GM04503 (cell line): ENCODE measurements at regions not wholly inside any gene's neighbourhood (a gene's known extent, or its start where the extent isn't known, plus 50 kb on each side); places are given as distances from the start of the nearest gene placed in this dataset.

Experiments used
- DNase-seq: peaks from one replicate; pipeline ENCODE4 v3.0.0-alpha.2; 2012; ENCODE audit warnings: low read depth

DNA sequence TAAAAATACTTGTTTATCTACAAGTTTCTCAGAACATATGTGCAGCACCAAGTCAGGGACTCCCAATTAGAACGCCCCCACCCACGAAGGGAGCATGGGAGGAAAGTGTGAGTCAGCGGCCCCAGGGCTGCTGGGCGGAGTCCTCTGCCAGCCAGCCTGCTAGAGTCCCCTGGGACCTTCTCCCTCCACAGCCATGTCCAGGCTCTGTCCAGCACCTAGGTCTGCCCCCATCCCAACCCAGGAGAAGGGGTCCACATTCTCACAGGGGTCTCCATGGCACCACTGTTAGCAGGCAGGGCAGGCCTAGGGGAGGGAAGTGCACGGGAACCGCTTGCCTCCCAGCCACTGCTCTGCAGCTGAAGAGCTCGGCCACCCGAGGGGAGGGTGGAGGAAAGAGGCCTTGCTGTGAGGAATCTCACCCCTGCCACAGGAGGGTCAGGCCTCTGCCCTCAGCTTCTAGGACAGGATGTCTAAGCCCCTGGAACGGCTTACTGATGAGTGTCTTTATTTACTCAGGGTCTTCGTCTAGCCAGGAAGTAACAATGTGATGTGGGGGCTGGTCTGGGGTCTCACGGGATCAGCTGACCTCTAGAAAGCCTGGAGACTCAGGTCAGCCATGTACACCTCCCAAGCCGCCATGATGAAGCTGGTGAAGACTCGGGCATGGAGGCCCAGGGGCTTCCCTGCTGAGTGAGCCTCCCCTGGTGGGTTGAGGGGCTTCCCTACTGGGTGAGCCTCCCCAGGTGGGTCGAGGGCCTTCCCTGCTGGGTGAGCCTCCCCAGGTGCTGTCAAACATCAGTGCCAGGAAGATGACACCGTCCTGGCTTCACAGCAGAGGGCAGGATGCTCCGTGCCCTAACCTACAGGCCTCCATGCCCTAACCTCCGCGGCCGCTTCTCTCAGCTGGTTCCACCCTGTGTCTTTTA, 190.3 kb downstream of the RBFOX3 start:
- DNase-seq, result no peak

DNA sequence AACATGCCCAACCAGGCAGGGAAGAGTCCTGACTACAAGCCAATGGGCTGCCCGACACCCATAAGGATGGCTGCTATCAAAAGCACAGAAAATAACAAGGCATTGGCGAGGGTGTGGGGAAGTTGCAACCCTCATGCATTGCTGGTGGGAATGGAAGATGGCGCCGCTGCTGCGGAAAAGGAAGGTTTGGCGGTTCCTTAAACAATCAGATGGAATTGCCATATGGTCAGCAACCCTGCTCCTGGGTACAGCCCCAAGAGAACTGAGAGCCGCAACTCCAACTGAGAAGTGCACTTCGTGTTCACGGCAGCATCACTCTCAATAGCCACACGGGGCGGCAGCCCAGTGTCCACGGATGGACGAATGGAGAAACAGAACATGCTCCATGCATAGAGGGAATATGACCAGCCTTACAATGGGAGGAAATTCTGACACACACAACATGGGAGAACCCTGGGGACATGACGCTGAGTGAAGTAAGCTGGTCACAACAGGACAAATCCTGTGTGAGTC, 193.3 kb downstream of the RBFOX3 start:
- no peak for DNase-seq

DNA sequence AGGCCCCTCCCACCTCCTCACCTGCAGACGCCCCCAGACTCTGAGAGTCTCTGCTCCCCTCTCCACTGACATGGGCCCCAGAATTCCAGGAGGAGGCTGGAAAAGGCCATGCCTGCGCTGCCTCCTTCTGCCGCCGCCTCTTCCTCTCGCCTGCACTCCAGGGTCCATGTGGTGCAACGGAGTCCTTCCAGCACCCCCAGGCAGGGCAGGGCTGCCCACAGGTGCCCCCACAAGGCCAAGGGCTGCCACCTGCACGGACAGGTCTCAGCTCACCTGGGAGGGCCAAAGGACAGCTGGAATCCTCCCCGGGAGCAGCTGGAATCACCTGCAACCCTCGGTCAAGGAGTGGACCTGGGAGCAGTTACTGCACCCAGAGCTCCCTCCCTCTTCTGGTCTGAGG, 194.9 kb downstream of the RBFOX3 start:
- no peak for DNase-seq

DNA sequence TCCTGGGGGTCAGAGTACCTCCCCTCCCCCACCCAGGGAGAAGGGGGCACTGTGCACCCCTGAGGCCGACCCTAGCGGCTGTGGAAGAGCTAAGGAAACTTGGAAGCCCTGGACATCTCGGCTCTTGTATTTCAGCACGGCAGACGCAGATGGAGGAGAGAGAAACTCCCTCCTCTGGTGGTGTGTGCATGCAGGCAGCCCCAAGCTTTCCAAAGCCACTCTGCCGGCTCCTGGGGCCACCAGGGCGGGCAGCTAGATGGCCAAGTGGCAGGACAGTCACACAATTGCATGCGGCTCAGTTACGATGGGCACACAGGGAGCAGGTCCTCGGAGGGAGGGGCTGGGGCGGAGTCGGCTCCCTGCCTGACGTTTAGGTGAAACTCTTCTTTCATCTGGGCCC, 195.5 kb downstream of the RBFOX3 start:
- no peak for DNase-seq

DNA sequence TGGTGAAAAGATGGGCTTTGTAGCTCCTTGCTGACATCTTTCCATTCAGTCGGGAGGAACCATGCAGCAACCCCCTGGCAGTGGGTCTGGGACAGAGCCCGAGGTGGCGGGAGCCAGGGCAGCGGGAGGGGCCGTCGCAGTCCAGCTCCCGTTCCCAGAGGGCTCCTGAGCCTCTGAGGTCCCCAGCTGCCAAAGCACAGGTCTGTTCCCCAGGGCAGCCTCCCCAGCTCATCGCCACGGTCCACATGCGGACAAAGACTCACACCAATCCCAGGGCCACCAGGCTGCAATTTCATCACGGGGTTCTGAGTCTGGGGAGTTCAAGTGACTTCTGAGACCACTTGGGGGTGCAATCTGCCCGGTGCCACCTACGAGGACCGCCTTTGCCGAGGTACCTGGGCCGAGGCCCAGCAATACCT, 196.0 kb downstream of the RBFOX3 start:
- DNase-seq, result no peak

DNA sequence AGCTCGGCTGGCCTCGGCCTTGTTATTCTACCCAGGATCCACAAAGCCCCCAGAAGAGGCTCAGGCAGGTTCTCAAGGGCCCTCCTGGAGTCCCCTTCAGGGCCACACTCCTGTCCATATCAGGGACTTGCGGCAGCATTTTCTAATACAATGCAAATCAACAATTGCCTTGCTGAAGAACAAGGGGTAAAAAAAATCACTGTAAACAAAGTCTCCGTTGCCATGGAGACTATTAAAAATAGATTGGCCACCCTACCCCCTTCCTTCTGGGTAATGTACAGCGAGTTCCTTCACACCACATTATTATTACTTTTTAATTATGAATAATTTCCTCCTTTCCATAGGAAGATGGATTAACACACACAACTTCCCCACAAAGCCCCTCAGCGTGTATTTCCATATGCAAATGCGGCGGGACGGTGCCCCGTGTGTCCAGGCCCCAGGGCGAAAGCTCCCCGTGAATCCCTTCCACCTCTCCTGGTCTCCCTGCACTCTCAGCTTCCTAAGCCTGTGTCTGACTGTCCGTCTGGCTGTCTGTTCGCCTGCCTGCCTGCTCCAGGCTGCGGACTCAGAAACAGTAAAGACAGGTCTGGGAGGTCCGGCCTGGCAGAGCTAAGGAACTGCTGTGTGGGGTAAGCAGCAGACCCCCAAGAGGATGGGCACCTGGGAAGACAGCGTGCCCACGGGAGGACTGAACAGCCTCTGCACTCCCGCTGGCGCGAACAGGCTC, 196.6 kb downstream of the RBFOX3 start:
- no peak for DNase-seq

DNA sequence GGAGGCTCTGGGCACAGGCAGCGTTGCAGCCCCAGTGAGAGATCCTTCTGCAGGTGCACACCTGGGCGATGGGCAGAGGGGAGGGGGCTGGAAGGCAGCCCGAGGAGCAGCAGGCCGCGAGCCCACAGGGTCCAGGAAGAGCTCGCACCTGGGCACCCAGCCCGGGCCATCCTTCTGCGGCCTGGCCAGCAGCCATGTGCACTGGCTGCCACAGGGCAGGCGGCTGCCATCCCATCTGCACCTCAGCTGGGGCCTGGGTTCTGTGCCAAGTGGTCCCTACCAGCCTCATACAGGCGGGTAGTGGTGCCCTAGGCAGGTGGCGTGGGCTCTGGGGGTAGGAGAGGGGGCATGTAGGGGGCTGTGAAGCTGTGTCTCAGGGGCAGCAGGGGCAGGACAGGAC, 197.2 kb downstream of the RBFOX3 start:
- no peak for DNase-seq

DNA sequence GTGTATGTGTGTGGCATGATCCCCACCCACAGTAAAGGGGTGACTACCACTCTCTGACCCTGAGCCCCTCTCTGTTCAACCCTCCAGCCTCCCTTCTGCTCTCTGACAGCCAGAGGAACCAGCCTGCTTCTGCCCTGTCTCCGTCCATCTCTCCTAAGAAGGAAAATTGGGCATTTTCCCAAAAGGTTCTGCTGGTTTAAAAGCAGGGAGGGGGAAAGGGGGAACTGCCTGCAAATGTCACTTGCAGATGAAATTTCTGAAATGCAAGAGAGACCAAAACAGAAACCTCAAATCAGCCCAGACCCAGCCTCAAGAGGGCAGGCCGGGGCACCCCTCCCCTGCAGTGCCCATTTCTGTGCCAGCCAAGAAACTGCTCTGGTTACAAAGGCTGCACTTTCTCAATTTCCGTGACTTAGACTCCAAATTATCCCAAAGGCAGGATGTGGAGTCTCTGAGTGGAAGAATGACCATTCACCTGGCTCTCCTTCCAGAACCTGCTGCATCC, 197.9 kb downstream of the RBFOX3 start:
- no peak for DNase-seq

DNA sequence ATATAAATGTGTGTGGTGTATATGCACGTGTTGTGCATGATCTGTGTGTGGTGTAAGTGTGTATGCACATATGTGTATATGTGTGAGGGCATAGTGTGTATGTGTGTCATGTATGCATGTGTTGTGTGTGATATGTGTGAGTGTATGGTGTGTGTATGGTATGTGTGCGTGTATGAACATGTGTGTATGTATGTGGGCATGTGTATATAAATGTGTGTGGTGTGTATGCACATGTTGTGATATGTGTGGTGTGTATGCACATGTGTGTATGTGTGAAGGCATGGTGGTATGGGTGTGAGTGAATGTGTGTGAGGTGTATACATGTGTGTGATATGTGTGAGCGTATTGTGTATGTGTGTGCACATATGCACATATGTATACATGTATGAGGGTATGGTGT, 198.7 kb downstream of the RBFOX3 start:
- no peak for DNase-seq

DNA sequence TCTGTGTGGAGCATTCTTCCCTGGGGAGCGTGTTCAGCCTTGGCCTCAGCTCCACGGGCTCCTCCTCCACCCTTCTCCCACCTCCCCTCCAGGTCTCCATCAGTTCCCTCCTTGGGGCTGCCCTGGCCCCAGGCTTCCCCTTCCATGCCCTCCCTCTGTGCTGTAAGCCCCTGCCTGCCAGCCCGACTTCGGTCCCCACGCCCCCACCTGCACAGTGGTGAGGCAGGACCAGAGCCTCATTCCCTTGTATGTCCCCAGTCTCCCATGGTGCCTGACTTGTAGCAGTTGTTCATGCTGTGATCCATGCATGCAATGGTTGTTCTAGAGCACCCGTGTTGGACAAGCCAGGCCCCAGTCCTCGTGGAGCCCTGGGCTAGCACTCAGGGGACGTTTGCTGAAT, 199.4 kb downstream of the RBFOX3 start:
- DNase-seq, result no peak

DNA sequence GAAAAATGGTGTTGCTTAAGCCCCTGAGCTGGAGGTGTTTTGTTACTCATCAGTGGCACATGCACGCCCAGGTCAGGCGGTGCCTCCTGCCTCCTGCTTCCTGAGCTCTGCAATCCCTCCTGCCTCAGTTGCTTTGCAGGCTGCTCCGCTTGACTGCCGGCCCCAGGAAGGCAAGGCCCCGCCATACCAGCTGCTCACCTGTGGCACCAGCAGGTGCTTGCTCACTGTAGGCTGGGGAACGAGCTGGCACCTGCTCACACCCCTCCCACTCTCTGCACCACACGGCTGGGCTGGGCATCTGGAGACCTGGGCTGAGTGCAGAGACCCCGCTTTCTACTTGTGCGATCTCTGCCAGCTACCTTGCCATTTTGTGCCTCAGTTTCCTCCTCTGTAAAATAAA, 200.2 kb downstream of the RBFOX3 start:
- no peak for DNase-seq

DNA sequence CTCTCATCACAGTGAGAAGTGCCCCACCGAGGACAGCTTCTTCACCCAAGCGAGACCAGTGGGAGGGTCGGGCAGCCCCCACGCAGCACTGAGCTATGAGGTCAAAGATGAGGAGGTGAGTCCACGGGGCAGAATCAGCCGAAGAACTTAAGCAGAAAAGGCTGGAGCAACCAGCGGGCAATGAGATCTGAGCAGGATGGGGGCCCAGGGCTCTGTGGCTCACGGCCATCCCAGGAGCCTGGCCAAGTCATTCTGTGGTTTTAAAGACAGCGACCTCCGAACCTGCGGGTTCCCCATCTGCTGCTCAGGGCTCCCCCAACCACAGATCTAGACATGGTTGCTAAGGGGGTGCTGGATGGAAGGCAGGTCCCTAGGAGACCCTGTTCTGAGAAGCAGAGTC, 202.6 kb downstream of the RBFOX3 start:
- no peak for DNase-seq

DNA sequence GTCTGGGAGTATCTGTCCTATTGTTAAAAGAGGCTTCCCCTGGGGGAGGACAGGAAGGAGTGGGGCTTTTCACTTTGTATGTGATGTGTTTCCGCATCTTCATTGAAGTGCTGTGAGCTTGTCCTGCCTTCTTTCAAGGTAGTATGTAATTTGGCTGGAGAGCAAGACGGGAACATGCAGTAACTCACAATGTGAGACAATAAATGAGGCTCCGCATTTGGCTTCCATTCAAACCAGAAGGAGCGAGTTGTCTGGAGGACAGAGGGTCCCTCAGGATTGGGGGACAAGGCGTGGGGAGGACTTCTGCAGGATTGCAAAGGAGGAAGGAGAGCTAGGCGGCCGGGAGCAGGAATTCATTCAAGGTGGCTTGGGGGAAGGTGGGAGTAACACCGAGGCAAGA, 203.5 kb downstream of the RBFOX3 start:
- no peak for DNase-seq

DNA sequence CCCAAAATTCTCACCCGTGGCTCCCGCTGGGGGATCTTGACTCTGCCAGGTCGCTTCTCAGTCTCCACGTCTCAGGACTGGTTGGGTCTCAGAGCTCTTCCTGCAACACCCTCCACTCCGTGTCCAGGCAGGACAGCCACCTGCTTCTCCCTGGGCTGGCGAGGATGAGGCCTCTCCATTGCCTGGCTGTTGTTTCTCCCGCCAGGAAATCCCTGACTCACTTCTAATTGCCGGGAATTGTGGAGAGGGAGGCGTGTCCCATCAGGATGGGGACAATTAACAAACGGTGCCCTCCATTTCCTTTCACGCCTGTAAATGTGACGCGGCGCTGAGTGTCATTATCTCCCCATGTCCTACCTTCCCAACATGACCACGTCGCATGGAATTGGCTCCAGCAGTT, 204.5 kb downstream of the RBFOX3 start:
- no peak for DNase-seq

DNA sequence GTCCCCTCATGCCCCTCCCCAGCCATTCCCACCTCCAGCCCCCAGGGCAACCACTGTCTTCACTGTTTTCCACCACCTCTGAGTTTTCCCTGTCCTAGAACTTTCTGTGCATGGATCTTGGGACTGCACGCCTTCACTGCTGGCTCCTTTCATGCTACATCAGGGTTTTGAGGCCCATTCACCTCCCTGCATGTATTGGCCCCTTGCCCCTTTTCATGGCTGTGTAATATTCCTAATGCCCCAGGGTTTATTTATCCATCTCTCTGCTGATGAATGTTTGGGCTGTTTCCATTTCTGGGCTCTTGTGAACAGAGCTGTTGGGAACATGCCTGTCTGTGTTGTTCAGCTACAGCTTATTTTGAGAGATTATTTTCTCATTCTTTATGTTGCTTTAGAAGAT, 205.0 kb downstream of the RBFOX3 start:
- no peak for DNase-seq

DNA sequence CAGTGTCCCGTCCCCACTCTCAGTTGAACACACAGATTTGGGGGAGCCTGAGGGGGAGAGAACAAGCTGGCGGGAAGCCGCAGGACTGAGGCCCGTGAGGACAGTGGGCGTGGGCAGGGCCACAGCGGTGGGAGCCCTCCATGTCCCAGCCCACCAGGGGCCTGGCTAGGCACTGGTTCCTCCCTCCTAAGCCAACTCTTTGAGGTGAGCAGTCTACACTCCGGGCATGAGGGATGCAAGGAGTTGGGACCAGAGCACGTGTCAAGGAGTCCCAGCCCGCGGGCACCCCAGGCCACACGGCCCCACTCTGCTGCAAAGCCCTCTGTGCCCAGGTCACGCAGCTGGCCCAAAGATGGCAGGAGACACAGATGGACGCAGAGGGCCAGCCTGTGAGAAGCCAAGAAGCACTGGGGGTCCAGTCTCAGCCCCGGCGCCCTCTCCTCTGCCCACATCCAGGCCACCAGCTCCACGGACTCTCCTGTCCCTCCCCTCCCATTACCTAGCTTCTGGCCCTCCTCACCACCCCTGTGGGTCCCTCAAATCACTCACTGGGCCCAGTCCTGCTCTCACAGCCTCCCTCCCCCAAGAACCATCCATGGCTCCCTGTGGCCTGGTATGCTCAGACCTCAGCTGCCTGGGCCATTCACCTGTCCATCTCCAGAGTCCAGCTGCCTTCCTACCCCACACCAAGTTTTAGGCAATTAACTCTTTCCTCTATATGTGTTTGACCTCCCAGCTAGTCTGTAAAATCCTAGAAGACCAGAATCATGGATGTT, 206.5 kb downstream of the RBFOX3 start:
- DNase-seq, result no peak

DNA sequence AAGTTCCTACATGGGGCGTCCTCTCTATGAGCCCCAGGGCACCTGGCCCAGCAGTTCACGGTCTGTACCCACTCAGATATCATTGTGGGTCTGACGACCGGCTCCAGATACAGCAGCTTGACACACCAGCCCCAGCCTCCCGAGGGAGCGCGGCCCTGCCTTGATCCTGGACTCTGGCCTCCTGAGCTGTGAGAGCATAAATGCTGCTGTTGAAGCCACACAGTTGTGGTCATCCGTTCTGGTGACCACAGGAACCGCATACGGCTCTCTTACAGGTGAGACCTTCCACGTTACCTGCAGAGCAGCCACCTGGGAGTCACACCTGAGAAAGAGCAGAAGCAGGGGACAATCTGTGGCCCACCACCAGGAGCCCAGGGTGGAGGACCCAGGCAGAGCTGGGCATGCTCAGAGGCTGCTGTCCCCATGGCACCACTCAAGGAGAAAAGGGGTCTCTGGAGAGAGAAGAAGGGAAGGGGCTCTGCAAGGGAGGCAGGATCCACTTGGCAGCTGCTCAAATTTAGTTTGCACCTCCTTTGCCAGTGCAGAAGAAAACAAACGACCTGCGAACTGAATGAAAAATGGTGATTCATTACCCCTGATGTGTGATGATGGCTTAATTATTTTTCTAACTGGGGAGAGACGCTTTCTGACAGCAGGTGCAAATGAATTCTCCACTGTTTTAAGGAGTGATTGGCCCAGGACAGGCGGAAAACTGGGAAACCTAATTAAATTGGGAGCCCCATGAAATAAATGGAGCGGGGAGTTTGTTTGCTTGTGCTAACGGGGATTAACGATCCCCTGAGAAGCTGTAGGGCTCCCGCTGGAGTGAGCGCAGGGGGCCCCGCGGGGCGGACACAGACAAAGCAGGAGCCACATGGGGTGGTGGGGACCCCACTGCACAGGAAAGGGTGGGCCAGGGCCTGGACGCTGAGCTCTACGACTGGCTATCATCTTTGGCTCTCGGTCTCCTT, 208.9 kb downstream of the RBFOX3 start:
- no peak for DNase-seq

DNA sequence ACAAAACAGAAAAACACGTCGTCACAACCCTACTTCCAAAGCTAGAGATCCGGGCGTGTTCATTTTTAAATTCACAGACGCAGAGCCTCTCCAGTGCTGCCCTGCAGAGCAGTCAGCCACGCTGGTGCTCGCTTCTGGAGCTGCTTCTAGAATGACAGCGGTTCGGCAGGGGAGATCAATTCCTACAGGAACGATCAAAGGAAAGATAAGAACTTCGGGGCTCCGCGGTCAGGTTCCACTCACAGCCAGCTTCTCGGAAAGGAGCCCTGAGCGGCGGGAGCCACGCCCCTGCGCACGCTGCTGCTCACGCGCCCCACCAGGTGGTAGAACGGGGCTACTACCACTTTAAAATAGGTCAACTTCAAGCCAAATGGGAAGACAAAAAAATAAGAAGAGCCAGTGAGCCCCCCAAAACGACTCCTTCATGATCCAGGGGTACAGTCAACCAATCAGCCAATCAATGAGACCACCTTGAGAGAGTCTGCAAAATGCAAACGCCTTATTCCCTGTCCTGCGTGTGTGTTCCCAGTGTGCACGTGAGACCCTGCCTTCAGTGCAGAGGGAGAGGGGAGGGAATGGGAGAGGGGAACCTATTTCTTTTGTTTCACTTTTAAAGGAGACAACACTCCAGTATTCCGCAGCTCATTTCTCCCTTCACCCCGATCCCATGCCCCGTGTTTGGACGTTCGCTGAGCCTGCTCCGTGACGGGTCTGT, 209.7 kb downstream of the RBFOX3 start:
- no peak for DNase-seq

DNA sequence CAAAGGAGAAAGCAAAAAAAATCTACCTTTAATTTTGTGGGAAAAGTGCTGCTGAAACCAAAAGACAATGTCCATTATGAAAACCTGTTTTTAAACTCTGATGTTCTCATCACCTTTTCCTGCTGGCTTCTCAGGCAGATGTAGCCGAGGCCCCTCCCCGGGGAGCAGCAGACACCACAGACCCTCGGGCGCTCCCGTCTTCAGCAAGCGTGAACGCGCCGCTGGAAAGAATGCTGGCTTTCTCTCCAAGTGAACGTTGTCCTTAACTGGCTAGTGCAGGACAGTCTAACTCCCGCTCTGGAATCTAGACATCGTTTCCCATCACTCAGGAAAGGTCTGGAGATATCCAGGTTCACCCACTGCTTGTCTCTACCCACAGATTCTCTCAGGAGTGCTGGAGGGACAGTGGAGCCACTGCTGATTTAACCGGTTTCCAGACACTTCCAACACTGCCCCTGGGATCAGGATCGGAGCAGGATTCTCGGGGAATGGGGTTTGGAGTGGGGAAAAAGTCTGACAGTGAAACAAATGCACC, 211.2 kb downstream of the RBFOX3 start:
- no peak for DNase-seq

DNA sequence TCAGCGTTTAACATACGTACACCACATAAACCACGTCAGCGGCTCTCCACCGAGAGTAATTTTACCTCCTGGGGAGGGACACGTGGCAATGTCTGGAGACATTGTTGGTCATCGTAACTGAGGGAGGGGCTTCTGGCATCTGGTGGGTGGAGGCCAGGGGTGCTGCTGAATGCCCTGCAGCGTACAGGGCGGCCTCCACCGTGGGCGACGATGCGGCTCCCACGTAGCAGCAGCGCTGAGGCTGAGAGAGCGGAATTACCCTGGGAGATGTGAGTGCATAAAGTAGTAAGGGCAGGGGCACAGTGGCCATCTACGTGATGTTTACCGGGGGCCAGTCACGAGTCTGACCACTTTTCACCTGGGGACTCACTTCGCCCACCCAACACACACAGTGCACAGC, 212.4 kb downstream of the RBFOX3 start:
- DNase-seq, result no peak
